ENCODE measurements at regions not wholly inside any gene's neighbourhood (a gene's known extent, or its start where the extent isn't known, plus 50 kb on each side); places are given as distances from the start of the nearest gene placed in this dataset.

DNA sequence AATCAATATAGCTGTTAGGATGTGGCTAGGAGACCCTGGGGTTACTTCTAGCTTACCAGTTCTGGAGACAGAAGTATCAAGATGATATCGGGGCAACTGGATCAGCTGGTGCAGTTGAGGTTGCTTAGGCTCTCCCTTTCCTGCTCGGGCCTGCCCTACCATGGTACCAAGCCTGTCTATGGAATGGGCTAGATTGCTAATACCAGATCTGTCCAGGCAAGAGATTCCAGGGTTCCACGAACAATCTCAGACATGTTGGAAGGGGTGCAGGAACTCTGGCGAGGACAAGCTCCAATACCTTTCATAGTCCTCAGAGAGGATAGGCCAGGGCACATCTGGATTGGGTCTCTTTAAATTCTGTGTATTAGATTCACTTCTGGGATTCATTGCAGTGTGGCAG, 53.8 kb downstream of the ADM start:
- ATAC-seq (no peak), DNase-seq (no peak)
- H3K4me3 Mint-ChIP-seq = no peak overlapping the region
- H3K36me3 Mint-ChIP-seq (ENCODE audit: insufficient read depth) = no peaks in the 10 kb centered on the region
- H3K27me3 Mint-ChIP-seq (ENCODE audit: low read depth) = peaks cover 19% of the 10 kb centered on the region
- H3K4me1 Mint-ChIP-seq (ENCODE audit: low read depth) = no peaks in the 10 kb centered on the region
- no peaks in the 10 kb centered on the region for H3K9me3 Mint-ChIP-seq

DNA sequence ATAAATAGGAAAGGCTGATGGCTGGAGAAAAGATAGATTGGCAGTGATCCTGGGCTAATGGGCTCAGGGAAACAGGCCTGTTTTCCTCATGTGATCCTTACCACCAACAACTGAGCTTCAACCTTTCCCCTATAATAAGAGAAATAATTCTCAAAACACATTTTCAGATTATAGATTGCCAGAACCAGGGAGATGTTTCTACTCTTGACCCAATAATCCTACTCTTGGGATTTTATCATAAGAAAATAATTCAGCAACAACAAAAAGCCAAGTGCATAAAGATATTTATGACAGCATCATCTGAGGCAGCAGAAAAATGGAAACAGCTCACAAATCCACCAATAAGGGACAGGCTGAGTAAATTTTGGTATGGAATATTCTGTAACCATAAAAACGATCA, 54.3 kb downstream of the ADM start:
- no peaks in the 10 kb centered on the region for H3K4me1 Mint-ChIP-seq (ENCODE audit: low read depth)
- no peak overlapping the region for H3K4me3 Mint-ChIP-seq
- DNase-seq (no peak), ATAC-seq (no peak)
- no peaks in the 10 kb centered on the region for H3K36me3 Mint-ChIP-seq (ENCODE audit: insufficient read depth)
- peaks cover 19% of the 10 kb centered on the region for H3K27me3 Mint-ChIP-seq (ENCODE audit: low read depth)
- H3K9me3 Mint-ChIP-seq = no peaks in the 10 kb centered on the region

DNA sequence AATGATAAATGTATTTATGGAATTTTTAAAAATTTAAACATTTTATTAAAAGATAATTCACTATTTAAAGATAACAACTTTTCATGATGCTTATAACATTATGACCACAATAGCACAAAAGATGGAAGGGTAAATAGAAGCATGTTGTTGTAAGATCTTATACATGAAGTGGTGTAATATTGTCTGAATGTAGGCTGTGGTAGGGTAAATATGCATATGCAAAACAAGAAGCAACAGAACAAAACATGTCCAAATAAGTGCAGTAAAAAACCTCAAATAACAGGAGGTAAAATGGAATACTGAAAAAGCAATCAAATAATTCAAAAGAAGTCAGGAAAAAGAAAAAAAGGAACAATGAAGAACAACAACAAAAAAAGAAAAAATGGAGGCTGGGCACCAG, 56.0 kb downstream of the ADM start:
- no peaks in the 10 kb centered on the region for H3K4me1 Mint-ChIP-seq (ENCODE audit: low read depth)
- no peaks in the 10 kb centered on the region for H3K9me3 Mint-ChIP-seq
- DNase-seq = no peak
- H3K4me3 Mint-ChIP-seq = no peak overlapping the region
- no peak for ATAC-seq
- H3K36me3 Mint-ChIP-seq (ENCODE audit: insufficient read depth) = no peaks in the 10 kb centered on the region
- H3K27me3 Mint-ChIP-seq (ENCODE audit: low read depth) = peaks cover 13% of the 10 kb centered on the region

DNA sequence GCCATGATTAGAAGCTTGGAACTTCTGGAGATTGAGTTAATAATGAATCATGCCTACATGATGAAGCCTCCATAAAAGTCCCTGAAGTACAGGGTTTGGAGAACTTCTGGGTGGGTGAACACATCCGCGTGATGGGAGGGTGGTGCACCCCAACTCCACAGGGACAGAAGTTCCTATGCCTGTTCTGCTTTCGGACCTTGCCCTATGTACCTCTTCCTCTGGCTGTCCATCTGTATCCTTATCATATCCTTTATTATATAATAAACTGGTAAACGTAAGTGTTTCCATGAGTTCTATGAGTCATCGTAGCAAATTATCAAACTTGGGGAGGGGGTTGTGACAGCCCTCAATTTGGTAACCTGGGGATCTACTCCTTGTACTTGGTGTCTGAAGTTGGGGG, 60.2 kb downstream of the ADM start:
- Mint-ChIP-seq H3K36me3 (ENCODE audit: insufficient read depth) (no peaks in the 10 kb centered on the region), H3K4me1 (ENCODE audit: low read depth) (peaks cover 5% of the 10 kb centered on the region), H3K9me3 (peaks cover 5% of the 10 kb centered on the region), H3K27me3 (ENCODE audit: low read depth) (peaks cover 5% of the 10 kb centered on the region), H3K4me3 (no peak overlapping the region)
- DNase-seq = no peak
- no peak for ATAC-seq

DNA sequence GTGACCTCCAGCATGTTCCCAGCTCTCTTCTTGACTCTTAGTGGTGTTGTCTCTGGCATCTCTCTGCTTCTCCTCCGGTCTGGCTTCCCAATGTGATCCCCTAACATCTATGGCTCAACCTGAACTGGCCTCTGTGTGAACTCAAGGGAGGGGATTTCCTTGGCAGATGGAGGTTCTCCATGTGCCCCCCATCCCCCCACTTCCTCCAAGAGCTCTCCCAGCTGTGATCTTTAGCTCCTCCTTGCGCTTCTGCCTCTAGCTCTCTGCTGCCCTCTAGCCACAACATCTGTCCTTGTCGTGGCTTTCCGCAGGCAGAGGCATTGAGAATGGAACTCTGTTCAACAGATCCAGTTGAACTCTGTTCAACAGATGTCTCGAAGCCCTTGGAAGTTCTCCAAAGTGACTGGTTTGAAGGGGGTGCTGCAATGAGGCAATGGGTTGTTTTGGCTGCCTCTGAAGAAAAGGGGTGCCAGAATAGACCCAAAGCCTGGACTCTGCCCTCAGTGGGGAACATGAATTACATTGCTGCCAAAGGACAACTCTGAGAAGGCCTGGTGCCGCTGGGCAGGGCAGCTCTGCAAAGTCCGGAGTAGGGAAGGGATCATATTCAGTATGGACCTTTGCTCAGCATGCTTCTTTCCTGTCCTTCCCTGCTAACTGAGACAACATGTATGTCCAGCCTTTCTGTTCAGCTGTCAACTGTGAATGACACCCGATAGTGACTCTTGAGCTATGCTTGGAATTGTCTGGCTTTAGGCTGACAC, 61.9 kb downstream of the ADM start:
- Mint-ChIP-seq H3K36me3 (ENCODE audit: insufficient read depth) (no peaks in the 10 kb centered on the region), H3K4me3 (no peak overlapping the region), H3K9me3 (peaks cover 5% of the 10 kb centered on the region), H3K27me3 (ENCODE audit: low read depth) (peaks cover 9% of the 10 kb centered on the region), H3K4me1 (ENCODE audit: low read depth) (peaks cover 5% of the 10 kb centered on the region)
- ATAC-seq (peak; percentile 89 to 91), DNase-seq (peak; percentile 23)

DNA sequence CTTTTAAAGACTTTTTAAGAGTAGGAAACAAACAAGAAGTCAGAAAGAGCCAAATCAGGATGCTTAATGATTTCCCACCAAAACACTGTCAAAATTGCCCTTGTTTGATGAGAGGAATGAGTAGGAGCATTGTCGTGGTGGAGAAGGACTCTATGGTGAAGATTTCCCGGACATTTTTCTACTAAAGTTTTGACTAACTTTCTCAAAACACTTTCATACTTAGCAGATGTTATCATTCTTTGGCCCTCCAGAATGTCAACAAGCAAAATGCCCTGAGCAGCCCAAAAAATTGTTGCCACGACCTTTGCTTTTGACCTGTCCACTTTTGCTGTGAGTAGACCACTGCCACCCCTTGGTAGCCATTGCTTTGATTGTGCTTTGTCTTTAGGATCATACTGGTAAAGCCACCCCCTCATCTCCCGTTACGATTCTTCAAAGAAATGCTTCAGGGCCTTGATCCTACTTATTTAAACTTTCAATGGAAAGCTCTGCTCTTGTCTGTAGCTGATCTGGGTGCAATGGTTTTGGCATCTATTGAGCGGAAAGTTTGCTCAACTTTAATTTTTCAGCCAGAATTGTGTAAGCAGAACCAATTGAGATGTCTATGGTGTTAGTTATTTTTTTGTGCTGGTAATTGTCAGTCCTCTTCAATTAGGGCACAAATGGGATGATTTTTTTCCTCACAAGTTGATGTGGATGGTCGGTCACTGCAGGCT, 67.2 kb downstream of the ADM start:
- no peak for DNase-seq
- Mint-ChIP-seq H3K4me3 (no peak overlapping the region), H3K4me1 (ENCODE audit: low read depth) (no peaks in the 10 kb centered on the region), H3K36me3 (ENCODE audit: insufficient read depth) (no peaks in the 10 kb centered on the region), H3K27me3 (ENCODE audit: low read depth) (peaks cover 9% of the 10 kb centered on the region), H3K9me3 (peaks cover 5% of the 10 kb centered on the region)
- no peak for ATAC-seq

DNA sequence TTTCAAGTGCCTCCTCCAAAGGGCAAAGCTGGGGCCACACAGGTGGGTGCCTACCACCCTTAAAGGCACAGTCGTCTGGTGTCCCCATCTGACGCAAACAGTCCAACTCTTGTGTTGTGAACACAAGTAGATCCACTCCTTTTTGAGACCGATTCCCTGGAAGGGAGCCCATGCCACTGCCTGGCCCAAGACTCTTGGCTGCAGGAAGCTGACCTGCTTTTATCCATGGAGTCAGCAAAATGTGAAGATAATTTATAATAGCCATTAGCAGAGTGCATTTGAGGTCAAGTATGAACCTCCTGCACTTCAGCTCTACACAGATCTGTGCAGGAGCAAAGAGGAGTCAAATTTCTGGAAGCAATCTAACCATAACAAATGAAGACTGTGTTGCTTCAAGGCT, 68.5 kb downstream of the ADM start:
- ATAC-seq = no peak
- Mint-ChIP-seq H3K36me3 (ENCODE audit: insufficient read depth) (no peaks in the 10 kb centered on the region), H3K4me1 (ENCODE audit: low read depth) (no peaks in the 10 kb centered on the region), H3K9me3 (no peaks in the 10 kb centered on the region), H3K27me3 (ENCODE audit: low read depth) (peaks cover 7% of the 10 kb centered on the region), H3K4me3 (no peak overlapping the region)
- no peak for DNase-seq

DNA sequence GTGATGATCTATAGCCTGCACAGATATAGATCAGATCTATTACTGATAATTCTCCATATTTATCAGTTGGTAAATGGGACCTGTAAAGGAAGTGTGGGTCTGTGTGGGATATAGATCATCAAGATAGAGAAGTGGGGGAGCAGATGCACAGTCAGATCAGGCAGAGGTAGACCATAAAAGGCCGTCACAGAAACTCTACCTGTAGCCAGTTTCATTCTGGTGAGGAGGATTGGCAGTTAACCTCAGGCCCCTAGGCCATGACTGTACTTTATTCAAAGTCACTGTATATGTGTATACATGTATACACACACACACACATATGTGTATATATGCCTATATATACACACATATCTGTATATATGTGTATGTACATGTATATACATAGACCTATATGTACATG, 69.1 kb downstream of the ADM start:
- DNase-seq (no peak), ATAC-seq (no peak)
- H3K4me3 Mint-ChIP-seq = no peak overlapping the region
- no peaks in the 10 kb centered on the region for H3K4me1 Mint-ChIP-seq (ENCODE audit: low read depth)
- no peaks in the 10 kb centered on the region for H3K9me3 Mint-ChIP-seq
- H3K27me3 Mint-ChIP-seq (ENCODE audit: low read depth) = peaks cover 9% of the 10 kb centered on the region
- H3K36me3 Mint-ChIP-seq (ENCODE audit: insufficient read depth) = no peaks in the 10 kb centered on the region

DNA sequence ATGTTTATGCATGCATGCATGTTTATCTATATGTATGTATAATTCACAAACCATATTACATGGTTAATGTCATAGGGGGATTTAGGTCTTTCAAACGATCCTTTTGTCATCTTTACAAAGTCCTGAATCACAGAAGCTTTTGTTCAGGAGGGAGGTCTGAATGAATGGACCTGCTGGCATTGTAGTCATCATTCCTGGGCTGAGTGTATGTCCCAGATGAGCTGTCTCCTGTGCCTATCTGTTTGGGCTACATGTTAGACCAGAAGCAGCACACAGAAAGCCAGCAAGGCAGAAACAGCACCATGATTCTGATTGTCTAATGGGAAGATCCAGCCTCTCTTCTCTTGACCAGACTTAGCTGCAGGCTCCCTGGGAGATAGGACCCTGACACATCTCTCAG, 69.5 kb downstream of the ADM start:
- no peaks in the 10 kb centered on the region for H3K36me3 Mint-ChIP-seq (ENCODE audit: insufficient read depth)
- no peaks in the 10 kb centered on the region for H3K4me1 Mint-ChIP-seq (ENCODE audit: low read depth)
- ATAC-seq (no peak), DNase-seq (no peak)
- H3K9me3 Mint-ChIP-seq = no peaks in the 10 kb centered on the region
- peaks cover 9% of the 10 kb centered on the region for H3K27me3 Mint-ChIP-seq (ENCODE audit: low read depth)
- H3K4me3 Mint-ChIP-seq = no peak overlapping the region

DNA sequence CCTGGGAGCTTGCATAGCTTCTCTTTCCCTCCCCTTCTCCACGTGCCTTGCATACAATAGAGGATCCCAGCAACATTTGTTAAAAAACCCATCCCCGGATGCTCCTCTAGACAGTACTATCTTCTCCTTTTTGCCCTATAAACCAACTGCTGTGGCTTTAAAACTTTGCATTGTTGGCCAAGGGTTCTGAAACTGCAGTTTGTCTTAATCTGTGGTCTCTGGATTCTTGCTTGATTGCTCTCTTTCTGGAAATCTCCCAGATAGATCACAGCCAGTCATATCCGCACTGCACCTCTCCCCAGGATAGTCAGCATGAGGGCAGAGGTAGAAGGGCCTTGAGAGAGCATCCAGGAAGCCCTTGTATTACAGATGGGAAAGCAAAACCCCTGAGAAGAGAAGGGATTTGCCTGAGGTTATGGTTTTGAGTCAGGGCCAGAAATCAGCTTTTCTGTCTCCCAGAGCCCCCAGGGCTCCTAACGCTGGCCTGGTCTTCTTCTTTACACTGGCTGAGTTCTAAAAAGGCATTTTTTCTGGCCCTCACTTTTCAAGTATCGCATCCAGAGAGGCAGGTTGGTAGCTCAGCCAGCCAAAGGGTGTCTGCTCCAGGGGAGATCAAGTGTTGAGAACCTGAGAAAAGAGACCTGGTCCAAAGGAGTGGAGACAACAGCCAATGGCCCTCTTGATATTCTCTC, 70.6 kb downstream of the ADM start:
- no peaks in the 10 kb centered on the region for H3K36me3 Mint-ChIP-seq (ENCODE audit: insufficient read depth)
- H3K4me1 Mint-ChIP-seq (ENCODE audit: low read depth) = no peaks in the 10 kb centered on the region
- DNase-seq (no peak), ATAC-seq (no peak)
- no peak overlapping the region for H3K4me3 Mint-ChIP-seq
- peaks cover 6% of the 10 kb centered on the region for H3K27me3 Mint-ChIP-seq (ENCODE audit: low read depth)
- no peaks in the 10 kb centered on the region for H3K9me3 Mint-ChIP-seq

DNA sequence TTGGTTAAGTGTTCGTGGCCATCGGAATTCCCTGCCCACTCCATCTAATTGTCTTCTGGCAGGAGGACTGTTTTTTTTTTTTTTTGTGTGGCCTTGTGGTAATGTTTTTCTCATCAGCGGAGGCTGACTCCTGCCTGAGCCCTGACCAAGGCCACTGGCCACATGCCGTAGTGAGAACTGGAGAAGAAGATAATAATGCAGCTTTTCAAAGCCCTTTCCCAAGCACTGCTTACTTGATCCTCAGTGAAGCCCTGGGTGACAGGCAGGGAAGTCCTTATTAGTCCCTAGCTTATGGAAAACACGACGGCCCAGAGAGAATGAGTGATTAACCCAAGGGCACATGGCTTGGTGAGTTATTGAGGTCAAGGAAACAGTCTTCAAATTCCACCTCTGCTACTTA, 71.2 kb downstream of the ADM start:
- no peak for ATAC-seq
- Mint-ChIP-seq H3K27me3 (ENCODE audit: low read depth) (peaks cover 4% of the 10 kb centered on the region), H3K36me3 (ENCODE audit: insufficient read depth) (no peaks in the 10 kb centered on the region), H3K4me3 (no peak overlapping the region), H3K4me1 (ENCODE audit: low read depth) (no peaks in the 10 kb centered on the region), H3K9me3 (no peaks in the 10 kb centered on the region)
- no peak for DNase-seq

DNA sequence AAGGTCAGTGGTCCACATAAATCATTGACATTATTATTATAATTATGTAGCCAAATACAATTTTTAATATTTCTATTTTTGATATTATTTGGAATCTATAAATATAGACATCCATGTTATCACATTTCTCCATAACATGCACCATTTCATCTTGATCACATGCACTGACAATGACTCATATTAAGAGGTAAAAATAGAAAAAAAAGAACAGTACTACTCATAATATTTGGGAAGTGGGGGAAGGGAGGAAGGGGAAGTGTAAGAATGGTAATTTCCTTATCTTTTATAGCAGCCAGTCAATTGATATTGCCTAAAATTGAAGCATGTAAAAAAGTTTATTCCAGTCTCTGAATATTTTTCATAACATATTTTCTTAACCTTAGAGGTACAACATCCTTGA, 72.3 kb downstream of the ADM start:
- Mint-ChIP-seq H3K27me3 (ENCODE audit: low read depth) (peaks cover 4% of the 10 kb centered on the region), H3K4me3 (no peak overlapping the region), H3K36me3 (ENCODE audit: insufficient read depth) (no peaks in the 10 kb centered on the region), H3K9me3 (no peaks in the 10 kb centered on the region), H3K4me1 (ENCODE audit: low read depth) (no peaks in the 10 kb centered on the region)
- DNase-seq (no peak), ATAC-seq (no peak)

DNA sequence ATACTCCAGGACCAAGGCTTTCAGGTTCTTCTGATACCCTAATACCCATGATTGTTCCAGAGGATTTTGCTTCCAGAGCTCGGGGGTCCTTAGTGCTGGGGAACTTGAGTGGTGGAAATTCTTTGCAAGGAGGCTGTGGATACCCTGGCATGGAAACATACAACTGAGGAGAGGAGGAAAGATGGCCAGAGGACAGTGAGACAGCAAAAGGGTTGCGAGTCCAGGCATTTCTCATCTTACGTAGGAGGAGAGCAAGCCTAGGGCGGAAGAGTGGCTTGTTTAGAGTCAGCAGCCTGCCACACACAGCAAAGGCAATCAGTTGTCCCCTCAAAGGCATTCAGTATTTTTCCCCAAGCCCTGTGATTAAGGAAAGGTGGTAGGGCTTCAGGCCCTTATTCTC, 73.5 kb downstream of the ADM start:
- no peaks in the 10 kb centered on the region for H3K4me1 Mint-ChIP-seq (ENCODE audit: low read depth)
- H3K4me3 Mint-ChIP-seq = no peak overlapping the region
- DNase-seq (no peak), ATAC-seq (no peak)
- no peaks in the 10 kb centered on the region for H3K9me3 Mint-ChIP-seq
- peaks cover 6% of the 10 kb centered on the region for H3K27me3 Mint-ChIP-seq (ENCODE audit: low read depth)
- H3K36me3 Mint-ChIP-seq (ENCODE audit: insufficient read depth) = no peaks in the 10 kb centered on the region

DNA sequence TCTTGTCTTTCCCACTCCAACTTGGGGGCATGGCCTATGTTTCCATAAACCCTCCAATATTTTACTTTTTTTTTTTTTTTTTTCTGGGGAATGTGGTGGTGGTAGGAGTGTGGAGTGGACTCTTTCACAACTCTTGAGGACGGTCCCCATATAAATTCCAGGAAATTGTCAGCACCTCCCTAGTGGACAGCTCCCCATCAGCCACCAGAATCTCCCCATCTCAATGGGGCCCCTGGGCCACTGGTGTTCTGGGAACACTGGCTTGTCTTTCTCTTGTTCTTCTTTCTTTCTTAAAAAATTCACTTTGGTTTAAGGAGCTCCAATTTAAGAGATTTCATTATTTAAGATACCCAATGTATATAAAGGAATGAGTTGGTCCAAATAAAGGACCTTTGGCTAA, 74.1 kb downstream of the ADM start:
- Mint-ChIP-seq H3K36me3 (ENCODE audit: insufficient read depth) (no peaks in the 10 kb centered on the region), H3K27me3 (ENCODE audit: low read depth) (peaks cover 6% of the 10 kb centered on the region), H3K9me3 (no peaks in the 10 kb centered on the region), H3K4me3 (no peak overlapping the region), H3K4me1 (ENCODE audit: low read depth) (no peaks in the 10 kb centered on the region)
- no peak for DNase-seq
- ATAC-seq = no peak

DNA sequence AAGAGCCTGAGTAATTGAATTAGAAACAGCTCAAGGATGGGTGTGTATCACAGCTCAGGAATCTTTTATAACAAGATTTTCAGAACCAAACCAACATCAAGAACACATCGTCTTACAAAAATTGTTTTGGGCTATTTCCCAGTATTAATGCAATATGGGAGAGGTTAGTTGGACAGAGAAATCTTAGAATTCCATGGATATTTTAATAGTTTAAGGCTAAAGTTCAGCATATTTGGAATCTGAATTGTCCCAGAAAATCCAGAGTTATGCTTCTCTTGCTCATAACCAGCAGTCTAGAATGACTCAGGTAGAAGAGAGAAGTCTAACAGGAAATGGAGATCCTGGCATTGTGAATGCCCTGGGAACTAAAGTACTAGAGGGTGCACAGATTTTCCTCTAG, 74.6 kb downstream of the ADM start:
- no peaks in the 10 kb centered on the region for H3K36me3 Mint-ChIP-seq (ENCODE audit: insufficient read depth)
- DNase-seq (no peak), ATAC-seq (no peak)
- H3K4me3 Mint-ChIP-seq = no peak overlapping the region
- peaks cover 6% of the 10 kb centered on the region for H3K27me3 Mint-ChIP-seq (ENCODE audit: low read depth)
- H3K4me1 Mint-ChIP-seq (ENCODE audit: low read depth) = no peaks in the 10 kb centered on the region
- H3K9me3 Mint-ChIP-seq = no peaks in the 10 kb centered on the region

Measured in activated T-cell treated with anti-CD3 and anti-CD28 coated beads, Interleukin-2, amount 50 U/mL, for 4 hours (primary cell).